GM23338 (cell line): ENCODE measurements at regions not wholly inside any gene's neighbourhood (a gene's known extent, or its start where the extent isn't known, plus 50 kb on each side); places are given as distances from the start of the nearest gene placed in this dataset.

ENCODE experiments used
- CREB1 ChIP-seq: fragments of 250-450 bp; sonication (Bioruptor Pico); IDR thresholded peaks from 2 replicates; pipeline ENCODE4 v1.5.0; 2020; ENCODE audit warnings: low read depth, mild to moderate bottlenecking, moderate library complexity
- CTCF ChIP-seq, 2 experiments: fragments of 200-600 bp in 1 of 2; sonication (generic) in 1 of 2; conservative IDR thresholded peaks; 2 replicates each; pipeline versions ENCODE4 v1.5.1 to v1.6.1; 2016 to 2017; ENCODE audit warnings: antibody characterized with exemption in 2 of 2, low read depth in 2 of 2, mild to moderate bottlenecking in 2 of 2, moderate library complexity in 1 of 2
- EZH2 ChIP-seq: fragments of 200-600 bp; sonication (generic); IDR thresholded peaks from one replicate; pipeline ENCODE4 v1.8.0; 2017; ENCODE audit warnings: antibody characterized with exemption, mild to moderate bottlenecking, low read depth; ENCODE audit not compliant: unreplicated experiment
- EZH2phosphoT487 ChIP-seq: fragments of 200-600 bp; sonication (generic); IDR thresholded peaks from one replicate; pipeline ENCODE4 v1.8.1; 2018; ENCODE audit warnings: antibody characterized with exemption; ENCODE audit not compliant: unreplicated experiment
- JUNB ChIP-seq: IDR thresholded peaks from one replicate; pipeline ENCODE4 v1.6.1; 2016; ENCODE audit warnings: antibody characterized with exemption; ENCODE audit not compliant: unreplicated experiment
- NANOG ChIP-seq: IDR thresholded peaks from 2 replicates; pipeline ENCODE4 v1.6.1; 2016; ENCODE audit warnings: antibody characterized with exemption, borderline replicate concordance
- POLR2AphosphoS5 ChIP-seq: IDR thresholded peaks from 2 replicates; pipeline ENCODE4 v1.6.1; 2016; ENCODE audit warnings: antibody characterized with exemption, low read depth
- REST ChIP-seq: IDR thresholded peaks from one replicate; pipeline ENCODE4 v1.6.1; 2018; ENCODE audit warnings: antibody characterized with exemption; ENCODE audit not compliant: unreplicated experiment

- TF ChIP-seq POLR2AphosphoS5, result no peak
- no peak for TF ChIP-seq REST
- no peak for TF ChIP-seq CTCF (conservative IDR thresholded peaks at IDR 0.05; ENCODE audit: low read depth in 2 of 2)
- no peak for TF ChIP-seq EZH2
- TF ChIP-seq CREB1, result no peak
- TF ChIP-seq JUNB, result no peak
- TF ChIP-seq EZH2phosphoT487, result no peak
- no peak for TF ChIP-seq NANOG
Observed at GRCh38 chr13:87333599-87333998, 337.6 kb upstream of the SLITRK5 start.
